VCaP (cell line): ENCODE measurements at regions not wholly inside any gene's neighbourhood (a gene's known extent, or its start where the extent isn't known, plus 50 kb on each side); places are given as distances from the start of the nearest gene placed in this dataset.

Source experiments
- H3K27ac ChIP-seq: fragments of 450-650 bp; 2 replicates; pipeline ENCODE4 v1.5.1; 2017
- TF ChIP-seq, protein P1 (sequence below): fragments of 450-650 bp; conservative IDR thresholded peaks from 2 replicates; pipeline ENCODE4 v1.5.1; 2017; ENCODE audit warnings: mild to moderate bottlenecking, moderate library complexity

DNA sequence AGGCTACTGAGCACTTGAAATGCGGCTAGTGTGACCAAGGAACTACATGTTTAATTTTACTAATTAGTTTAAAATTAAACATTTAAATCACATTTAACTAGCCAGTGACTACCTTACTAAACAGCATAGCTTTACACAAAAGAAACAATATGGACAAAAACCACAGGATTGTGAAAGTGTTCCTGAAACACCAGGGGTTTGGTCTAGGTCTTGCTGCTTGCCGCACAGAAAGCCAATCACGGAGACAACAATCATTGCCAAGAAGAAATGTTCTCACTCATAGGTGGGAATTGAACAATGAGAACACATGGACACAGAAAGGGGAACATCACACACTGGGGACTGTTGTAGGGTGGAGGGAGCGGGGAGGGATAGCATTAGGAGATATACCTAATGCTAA is 309.5 kb downstream of the C11orf87 start:
- no peak overlapping the region for H3K27ac ChIP-seq
- TF ChIP-seq, protein P1, sequence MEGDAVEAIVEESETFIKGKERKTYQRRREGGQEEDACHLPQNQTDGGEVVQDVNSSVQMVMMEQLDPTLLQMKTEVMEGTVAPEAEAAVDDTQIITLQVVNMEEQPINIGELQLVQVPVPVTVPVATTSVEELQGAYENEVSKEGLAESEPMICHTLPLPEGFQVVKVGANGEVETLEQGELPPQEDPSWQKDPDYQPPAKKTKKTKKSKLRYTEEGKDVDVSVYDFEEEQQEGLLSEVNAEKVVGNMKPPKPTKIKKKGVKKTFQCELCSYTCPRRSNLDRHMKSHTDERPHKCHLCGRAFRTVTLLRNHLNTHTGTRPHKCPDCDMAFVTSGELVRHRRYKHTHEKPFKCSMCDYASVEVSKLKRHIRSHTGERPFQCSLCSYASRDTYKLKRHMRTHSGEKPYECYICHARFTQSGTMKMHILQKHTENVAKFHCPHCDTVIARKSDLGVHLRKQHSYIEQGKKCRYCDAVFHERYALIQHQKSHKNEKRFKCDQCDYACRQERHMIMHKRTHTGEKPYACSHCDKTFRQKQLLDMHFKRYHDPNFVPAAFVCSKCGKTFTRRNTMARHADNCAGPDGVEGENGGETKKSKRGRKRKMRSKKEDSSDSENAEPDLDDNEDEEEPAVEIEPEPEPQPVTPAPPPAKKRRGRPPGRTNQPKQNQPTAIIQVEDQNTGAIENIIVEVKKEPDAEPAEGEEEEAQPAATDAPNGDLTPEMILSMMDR: no peak

DNA sequence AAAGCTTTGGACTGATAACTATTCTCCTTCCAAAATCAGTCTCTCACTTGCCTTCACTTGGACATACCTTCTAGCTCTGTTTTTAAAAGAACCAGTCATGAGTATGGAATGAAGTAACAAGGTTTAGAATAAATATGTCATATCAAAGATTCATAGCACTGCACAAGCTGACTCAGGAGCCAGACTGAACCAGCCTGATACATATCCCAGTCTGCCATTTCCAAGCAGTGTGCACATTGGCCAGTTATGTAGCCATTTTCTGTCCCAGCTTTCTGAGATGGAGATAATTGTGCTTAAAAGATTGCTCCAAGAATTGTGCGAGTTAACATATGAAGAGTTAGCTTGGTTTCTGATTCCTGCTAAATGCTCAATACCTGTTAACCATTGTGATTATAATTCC is 311.3 kb downstream of the C11orf87 start:
- TF ChIP-seq, protein P1: no peak
- H3K27ac ChIP-seq: no peak overlapping the region

DNA sequence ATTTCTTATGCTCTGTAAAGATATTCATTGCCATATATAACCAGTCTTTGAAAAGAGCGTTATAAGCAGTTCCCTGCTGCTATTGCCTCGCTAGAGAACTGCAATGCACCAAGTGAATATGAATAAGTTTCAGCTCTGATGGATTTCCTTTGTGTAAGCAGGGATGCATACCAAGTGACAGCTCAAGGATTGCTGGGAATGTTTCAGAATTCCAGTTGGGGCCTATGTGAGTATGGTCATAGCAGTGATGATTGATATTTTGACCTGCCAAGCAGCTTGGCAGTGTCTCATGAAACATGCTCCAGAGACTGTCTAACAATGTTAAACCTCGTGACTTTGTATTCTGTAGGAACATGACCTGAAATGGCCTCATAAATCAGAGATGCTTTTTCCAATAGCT is 312.6 kb downstream of the C11orf87 start:
- no peak overlapping the region for H3K27ac ChIP-seq
- TF ChIP-seq, protein P1: no peak

DNA sequence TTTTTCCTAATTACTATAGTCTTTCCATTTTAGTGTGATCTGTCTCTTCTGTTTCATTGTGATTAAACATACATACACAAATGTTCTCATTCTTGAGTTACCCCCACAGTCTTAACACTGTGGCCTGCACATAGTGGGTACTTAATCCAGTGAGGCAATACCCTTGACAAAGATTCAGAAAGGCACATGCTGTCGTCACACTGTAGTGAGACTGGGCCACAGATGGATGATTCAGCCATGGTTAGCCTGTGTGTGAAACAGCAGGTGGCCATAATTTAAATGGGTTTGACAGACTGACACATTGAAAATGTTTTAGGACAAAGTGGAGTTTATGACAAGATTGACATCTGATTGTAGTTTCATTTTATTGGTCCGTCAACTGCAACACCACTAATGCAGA is 313.1 kb downstream of the C11orf87 start:
- H3K27ac ChIP-seq: no peak overlapping the region
- TF ChIP-seq, protein P1: no peak

DNA sequence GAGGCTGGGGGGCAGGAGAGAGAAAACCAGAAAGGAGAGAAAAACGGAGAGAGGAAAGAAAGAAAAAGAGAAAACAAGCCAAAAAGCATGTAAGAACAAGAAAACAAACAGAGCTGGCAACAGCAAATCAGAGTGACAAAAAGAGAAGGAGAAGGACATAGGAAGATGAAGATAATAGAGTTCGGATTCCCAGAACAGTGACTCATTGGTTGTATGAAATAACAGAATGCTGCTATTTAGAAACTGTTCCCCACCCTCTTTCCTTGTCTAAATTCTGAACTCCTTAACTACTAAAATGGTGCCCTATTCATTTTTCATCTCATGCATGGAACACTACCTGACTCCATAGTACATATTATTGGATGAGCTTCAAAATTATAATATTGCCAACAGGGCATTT is 317.4 kb downstream of the C11orf87 start:
- TF ChIP-seq, protein P1: no peak
- no peak overlapping the region for H3K27ac ChIP-seq

DNA sequence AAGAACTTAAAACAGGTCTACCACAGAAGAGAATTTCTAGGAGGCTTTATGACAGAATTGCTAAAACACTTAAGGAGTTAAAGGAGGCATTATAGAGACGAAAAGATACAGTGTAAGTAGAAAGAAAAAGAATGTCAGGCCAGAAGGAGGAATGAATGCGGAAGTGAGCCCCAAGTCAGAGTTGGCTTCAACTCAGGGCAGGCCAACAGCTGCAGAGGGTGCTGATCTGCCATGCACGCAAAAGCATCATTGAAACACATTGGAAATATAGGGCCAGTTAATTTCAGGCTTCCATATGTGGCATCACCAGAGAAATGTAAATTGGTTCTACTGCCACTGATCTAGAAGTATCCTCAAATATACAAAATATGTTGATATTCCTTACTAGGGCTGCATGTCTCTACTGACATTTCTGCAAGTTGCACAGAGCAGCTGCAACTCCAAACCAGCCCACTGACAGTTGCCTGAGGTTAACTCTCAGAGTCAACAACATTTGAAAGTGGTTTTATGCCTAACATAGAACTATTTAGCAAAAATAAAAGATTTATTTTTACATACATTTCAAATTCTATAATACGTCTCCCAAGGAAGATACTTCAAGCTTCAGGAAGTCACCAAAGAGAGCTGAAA is 324.1 kb downstream of the C11orf87 start:
- TF ChIP-seq, protein P1: no peak
- no peak overlapping the region for H3K27ac ChIP-seq

DNA sequence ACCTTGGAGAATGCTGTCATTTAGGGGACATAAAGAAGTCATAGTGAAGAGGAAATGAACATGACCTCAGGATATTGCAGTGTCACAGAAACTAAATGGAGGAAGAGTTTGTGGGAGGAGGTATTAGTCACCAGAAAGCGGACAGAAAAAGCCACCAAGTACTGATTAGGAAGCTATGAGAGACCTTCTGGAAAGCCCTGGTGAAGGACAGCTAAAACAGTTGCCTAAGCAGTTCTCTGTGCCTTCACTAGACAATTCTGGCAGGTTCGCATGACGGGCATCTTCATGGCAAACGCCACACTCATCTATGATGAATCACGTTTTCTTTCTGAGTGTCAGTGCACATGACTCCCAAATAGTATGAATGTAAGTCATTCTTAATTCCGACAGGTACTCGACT is 325.8 kb downstream of the C11orf87 start:
- TF ChIP-seq, protein P1: no peak
- no peak overlapping the region for H3K27ac ChIP-seq
